Karpas-422 (cell line): ENCODE measurements at regions not wholly inside any gene's neighbourhood (a gene's known extent, or its start where the extent isn't known, plus 50 kb on each side); places are given as distances from the start of the nearest gene placed in this dataset.

ENCODE experiments used
- DNase-seq: peaks from one replicate; pipeline ENCODE4 v3.0.0-alpha.2; 2015
- H2AFZ ChIP-seq: fragments of 200-600 bp; sonication (generic); 2 replicates; pipeline ENCODE4 v1.6.1; 2014; ENCODE audit warnings: antibody characterized with exemption, low read length, mixed read lengths
- H3K27ac ChIP-seq: fragments of 200-600 bp; sonication (generic); 2 replicates; pipeline ENCODE4 v1.5.1; 2014; ENCODE audit warnings: mild to moderate bottlenecking, low read length, moderate library complexity
- H3K27me3 ChIP-seq: fragments of 200-600 bp; sonication (generic); 2 replicates; pipeline ENCODE4 v1.6.1; 2014; ENCODE audit warnings: low read length, mixed read lengths
- H3K36me3 ChIP-seq: fragments of 200-600 bp; sonication (generic); 2 replicates; pipeline ENCODE4 v1.6.1; 2014; ENCODE audit warnings: low read length, mixed read lengths; ENCODE audit not compliant: insufficient read depth
- H3K4me1 ChIP-seq: fragments of 200-600 bp; sonication (generic); 2 replicates; pipeline ENCODE4 v1.6.1; 2014; ENCODE audit warnings: mild to moderate bottlenecking, low read length, mixed read lengths
- H3K4me2 ChIP-seq: fragments of 200-600 bp; sonication (generic); 2 replicates; pipeline ENCODE4 v1.6.1; 2014; ENCODE audit warnings: low read length, low read depth, mild to moderate bottlenecking; ENCODE audit not compliant: poor library complexity, severe bottlenecking
- H3K4me3 ChIP-seq: fragments of 200-600 bp; sonication (generic); 2 replicates; pipeline ENCODE4 v1.5.1; 2014; ENCODE audit warnings: mild to moderate bottlenecking, antibody characterized with exemption, low read length, mixed read lengths
- H3K79me2 ChIP-seq: fragments of 200-600 bp; sonication (generic); 2 replicates; pipeline ENCODE4 v1.6.1; 2014; ENCODE audit warnings: mild to moderate bottlenecking, low read length, mixed read lengths
- H3K9ac ChIP-seq: fragments of 200-600 bp; sonication (generic); 2 replicates; pipeline ENCODE4 v1.6.0; 2014; ENCODE audit warnings: low read length
- H3K9me2 ChIP-seq: fragments of 200-600 bp; sonication (generic), shearing (Covaris generic); replicated peaks from 2 replicates; pipeline ENCODE4 v1.6.0; 2014; ENCODE audit warnings: mild to moderate bottlenecking, low read length, moderate library complexity; ENCODE audit not compliant: insufficient read depth
- H3K9me3 ChIP-seq: fragments of 300-700, 200-600 bp; sonication (generic); 2 replicates; pipeline ENCODE4 v1.6.1; 2014; ENCODE audit warnings: low read length, mixed read lengths
- H4K20me1 ChIP-seq: fragments of 200-600 bp; sonication (generic); 2 replicates; pipeline ENCODE4 v1.6.1; 2014; ENCODE audit warnings: mild to moderate bottlenecking, antibody characterized with exemption, low read length, low read depth; ENCODE audit not compliant: insufficient read depth

- no peaks in the 10 kb centered on the region for H3K79me2 ChIP-seq
- H3K27ac ChIP-seq: peak overlapping the region; percentile 94
- no peaks in the 10 kb centered on the region for H3K9me3 ChIP-seq
- DNase-seq: no peak
- H4K20me1 ChIP-seq: no peaks in the 10 kb centered on the region
- H3K4me1 ChIP-seq: peaks cover 69% of the 10 kb centered on the region
- H3K9me2 ChIP-seq: no peaks in the 10 kb centered on the region
- no peaks in the 10 kb centered on the region for H3K36me3 ChIP-seq
- no peak overlapping the region for H3K9ac ChIP-seq
- peak overlapping the region; percentile 10; the same call in 1 of the 2 replicates for H2AFZ ChIP-seq
- no peak overlapping the region for H3K4me2 ChIP-seq
- H3K27me3 ChIP-seq: no peaks in the 10 kb centered on the region
- H3K4me3 ChIP-seq: no peak overlapping the region
These were observed 292.0 kb downstream of the ASXL3 start for GRCh38 chr18:33870059-33870458.

GRCh38 chr18:33866386-33866785 is 288.4 kb downstream of the ASXL3 start:
- no peak overlapping the region for H3K4me3 ChIP-seq
- H3K27ac ChIP-seq: peak overlapping the region; percentile 66
- DNase-seq: peak; percentile 40
- H3K36me3 ChIP-seq: no peaks in the 10 kb centered on the region; the same call in 1 of the 2 replicates
- H3K4me1 ChIP-seq: peaks cover 33% of the 10 kb centered on the region
- H3K27me3 ChIP-seq: no peaks in the 10 kb centered on the region
- H2AFZ ChIP-seq: 0 out of 2 replicates have a peak overlapping the region, but pooled peaks have one; percentile 65
- H4K20me1 ChIP-seq: no peaks in the 10 kb centered on the region
- H3K9me2 ChIP-seq: no peaks in the 10 kb centered on the region
- H3K9ac ChIP-seq: no peak overlapping the region
- no peak overlapping the region for H3K4me2 ChIP-seq
- peaks cover 15% of the 10 kb centered on the region for H3K9me3 ChIP-seq
- H3K79me2 ChIP-seq: no peaks in the 10 kb centered on the region

GRCh38 chr18:33863912-33864311 is 285.9 kb downstream of the ASXL3 start:
- H3K36me3 ChIP-seq: no peaks in the 10 kb centered on the region; the same call in 1 of the 2 replicates
- no peak overlapping the region for H3K27ac ChIP-seq
- H3K9me2 ChIP-seq: no peaks in the 10 kb centered on the region
- H3K9me3 ChIP-seq: peaks cover 15% of the 10 kb centered on the region
- H2AFZ ChIP-seq: no peak overlapping the region
- H4K20me1 ChIP-seq: no peaks in the 10 kb centered on the region
- H3K79me2 ChIP-seq: no peaks in the 10 kb centered on the region
- H3K4me1 ChIP-seq: peaks cover 10% of the 10 kb centered on the region
- H3K4me3 ChIP-seq: no peak overlapping the region
- no peaks in the 10 kb centered on the region for H3K27me3 ChIP-seq
- H3K9ac ChIP-seq: no peak overlapping the region
- no peak for DNase-seq
- H3K4me2 ChIP-seq: no peak overlapping the region

- DNase-seq: peak; percentile 69
- H3K27me3 ChIP-seq: no peaks in the 10 kb centered on the region
- H2AFZ ChIP-seq: 0 out of 2 replicates have a peak overlapping the region, but pooled peaks have one; percentile 30
- H3K9me2 ChIP-seq: no peaks in the 10 kb centered on the region
- no peaks in the 10 kb centered on the region for H4K20me1 ChIP-seq
- H3K36me3 ChIP-seq: no peaks in the 10 kb centered on the region
- peaks cover 81% of the 10 kb centered on the region for H3K4me1 ChIP-seq
- peak overlapping the region; percentile 86 for H3K9ac ChIP-seq
- H3K4me3 ChIP-seq: peak overlapping the region; percentile 67
- peak overlapping the region; percentile 99 for H3K27ac ChIP-seq
- H3K79me2 ChIP-seq: no peaks in the 10 kb centered on the region
- no peaks in the 10 kb centered on the region for H3K9me3 ChIP-seq
- peak overlapping the region; percentile 88 for H3K4me2 ChIP-seq
These were observed 276.8 kb downstream of the ASXL3 start for GRCh38 chr18:33854827-33855139.

- H3K27ac ChIP-seq: peak overlapping the region; percentile 99
- 0 out of 2 replicates have a peak overlapping the region, but pooled peaks have one; percentile 30 for H2AFZ ChIP-seq
- no peaks in the 10 kb centered on the region for H3K79me2 ChIP-seq
- H3K4me3 ChIP-seq: peak overlapping the region; percentile 67
- no peaks in the 10 kb centered on the region for H3K27me3 ChIP-seq
- H3K9ac ChIP-seq: peak overlapping the region; percentile 86
- H3K4me2 ChIP-seq: peak overlapping the region; percentile 88
- no peaks in the 10 kb centered on the region for H3K9me3 ChIP-seq
- H4K20me1 ChIP-seq: no peaks in the 10 kb centered on the region
- H3K36me3 ChIP-seq: no peaks in the 10 kb centered on the region
- H3K4me1 ChIP-seq: peaks cover 86% of the 10 kb centered on the region
- H3K9me2 ChIP-seq: no peaks in the 10 kb centered on the region
- DNase-seq: peak; percentile 93
These were observed 276.2 kb downstream of the ASXL3 start for GRCh38 chr18:33854086-33854826.

- peak overlapping the region; percentile 86 for H3K9ac ChIP-seq
- no peaks in the 10 kb centered on the region for H3K36me3 ChIP-seq
- no peaks in the 10 kb centered on the region for H3K79me2 ChIP-seq
- no peaks in the 10 kb centered on the region for H4K20me1 ChIP-seq
- H3K4me1 ChIP-seq: peaks cover 97% of the 10 kb centered on the region
- no peak overlapping the region for H2AFZ ChIP-seq
- DNase-seq: peak; percentile 79
- H3K4me2 ChIP-seq: peak overlapping the region; percentile 88
- peak overlapping the region; percentile 67 for H3K4me3 ChIP-seq
- no peaks in the 10 kb centered on the region for H3K9me3 ChIP-seq
- H3K27me3 ChIP-seq: no peaks in the 10 kb centered on the region
- peak overlapping the region; percentile 99 for H3K27ac ChIP-seq
- no peaks in the 10 kb centered on the region for H3K9me2 ChIP-seq
These were observed 275.2 kb downstream of the ASXL3 start for GRCh38 chr18:33853187-33853586.

- peak overlapping the region; percentile 88 for H3K4me2 ChIP-seq
- peak overlapping the region; percentile 99 for H3K27ac ChIP-seq
- peak overlapping the region; percentile 86 for H3K9ac ChIP-seq
- no peaks in the 10 kb centered on the region for H3K9me2 ChIP-seq
- H2AFZ ChIP-seq: no peak overlapping the region
- no peaks in the 10 kb centered on the region for H3K79me2 ChIP-seq
- H3K27me3 ChIP-seq: no peaks in the 10 kb centered on the region
- H3K4me3 ChIP-seq: peak overlapping the region; percentile 67
- DNase-seq: peak; percentile 93
- no peaks in the 10 kb centered on the region for H3K36me3 ChIP-seq
- no peaks in the 10 kb centered on the region for H4K20me1 ChIP-seq
- H3K4me1 ChIP-seq: peaks cover 86% of the 10 kb centered on the region
- H3K9me3 ChIP-seq: no peaks in the 10 kb centered on the region
These were observed 273.6 kb downstream of the ASXL3 start for GRCh38 chr18:33851546-33852078.

- H3K4me3 ChIP-seq: peak overlapping the region; percentile 14; the same call in 1 of the 2 replicates
- no peaks in the 10 kb centered on the region for H3K36me3 ChIP-seq
- H2AFZ ChIP-seq: no peak overlapping the region
- peak; percentile 71 for DNase-seq
- H3K27ac ChIP-seq: peak overlapping the region; percentile 99
- H4K20me1 ChIP-seq: no peaks in the 10 kb centered on the region
- no peaks in the 10 kb centered on the region for H3K79me2 ChIP-seq
- no peaks in the 10 kb centered on the region for H3K9me3 ChIP-seq
- H3K9me2 ChIP-seq: no peaks in the 10 kb centered on the region
- H3K4me2 ChIP-seq: peak overlapping the region; percentile 88
- H3K9ac ChIP-seq: peak overlapping the region; percentile 38
- H3K27me3 ChIP-seq: no peaks in the 10 kb centered on the region
- peaks cover 81% of the 10 kb centered on the region for H3K4me1 ChIP-seq
These were observed 271.7 kb downstream of the ASXL3 start for GRCh38 chr18:33849731-33850130.
